RWPE2 (cell line): ENCODE measurements at regions not wholly inside any gene's neighbourhood (a gene's known extent, or its start where the extent isn't known, plus 50 kb on each side); places are given as distances from the start of the nearest gene placed in this dataset.

Source experiments
- ATAC-seq: fragments of 200-7000 bp; cut with Tn5 transposase; 3 replicates; pipeline ENCODE4 v1.9.1; 2021; ENCODE audit warnings: low read depth
- DNase-seq: peaks from one replicate; pipeline ENCODE4 v3.0.0-alpha.2; 2020; ENCODE audit warnings: low spot score
- H3K27ac ChIP-seq: fragments of 450-650 bp; 2 replicates; pipeline ENCODE4 v1.5.1; 2017; ENCODE audit warnings: mild to moderate bottlenecking; ENCODE audit not compliant: poor library complexity, severe bottlenecking
- H3K27me3 ChIP-seq: fragments of 250-450 bp; sonication (Bioruptor Pico); 2 replicates; pipeline ENCODE4 v1.5.1; 2021; ENCODE audit warnings: mild to moderate bottlenecking, moderate library complexity; ENCODE audit not compliant: insufficient read depth, poor library complexity, severe bottlenecking
- H3K36me3 ChIP-seq: fragments of 250-450 bp; sonication (Bioruptor Pico); 2 replicates; pipeline ENCODE4 v1.5.1; 2020; ENCODE audit warnings: low read depth, mild to moderate bottlenecking, moderate library complexity
- H3K4me1 ChIP-seq: fragments of 250-450 bp; sonication (Bioruptor Pico); 2 replicates; pipeline ENCODE4 v1.5.1; 2021; ENCODE audit warnings: mild to moderate bottlenecking, moderate library complexity; ENCODE audit not compliant: insufficient read depth, poor library complexity, severe bottlenecking
- H3K4me3 ChIP-seq: fragments of 250-450 bp; sonication (Bioruptor Pico); 2 replicates; pipeline ENCODE4 v1.5.1; 2021; ENCODE audit warnings: mild to moderate bottlenecking, moderate library complexity; ENCODE audit not compliant: severe bottlenecking
- H3K9me3 ChIP-seq: fragments of 250-450 bp; sonication (Bioruptor Pico); 2 replicates; pipeline ENCODE4 v1.5.1; 2021; ENCODE audit warnings: mild to moderate bottlenecking, moderate library complexity; ENCODE audit not compliant: severe bottlenecking
- TF ChIP-seq, protein P1 (sequence below): fragments of 450-650 bp; IDR thresholded peaks from one replicate; pipeline ENCODE4 v1.5.1; 2017; ENCODE audit warnings: mild to moderate bottlenecking, moderate library complexity; ENCODE audit not compliant: poor library complexity, severe bottlenecking

DNA sequence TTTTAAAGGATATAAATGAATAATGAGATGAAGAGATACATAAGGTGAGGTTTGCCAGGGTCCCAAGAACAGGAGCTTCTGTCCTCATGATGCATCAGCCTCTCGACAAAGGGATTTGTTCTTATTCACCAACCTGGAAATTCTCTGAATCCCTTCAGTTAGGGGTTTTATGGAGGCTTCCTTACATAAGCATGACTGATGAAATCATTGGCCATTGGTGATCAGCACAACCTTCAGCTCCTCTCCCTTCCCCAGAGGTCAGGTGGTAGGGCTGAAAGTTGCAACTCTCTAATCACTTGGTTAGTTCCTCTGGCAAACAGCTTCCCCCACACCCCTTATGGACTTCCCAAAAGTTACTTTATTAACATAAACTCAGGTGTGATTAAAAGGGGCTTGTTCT is 222.0 kb downstream of the SPRY1 start:
- no peaks in the 10 kb centered on the region for H3K27me3 ChIP-seq
- H3K9me3 ChIP-seq = no peaks in the 10 kb centered on the region
- ATAC-seq (no peak), DNase-seq (no peak)
- H3K36me3 ChIP-seq = no peaks in the 10 kb centered on the region
- H3K4me3 ChIP-seq = no peak overlapping the region
- no peaks in the 10 kb centered on the region for H3K4me1 ChIP-seq
- H3K27ac ChIP-seq = no peak overlapping the region
- TF ChIP-seq, protein P1, sequence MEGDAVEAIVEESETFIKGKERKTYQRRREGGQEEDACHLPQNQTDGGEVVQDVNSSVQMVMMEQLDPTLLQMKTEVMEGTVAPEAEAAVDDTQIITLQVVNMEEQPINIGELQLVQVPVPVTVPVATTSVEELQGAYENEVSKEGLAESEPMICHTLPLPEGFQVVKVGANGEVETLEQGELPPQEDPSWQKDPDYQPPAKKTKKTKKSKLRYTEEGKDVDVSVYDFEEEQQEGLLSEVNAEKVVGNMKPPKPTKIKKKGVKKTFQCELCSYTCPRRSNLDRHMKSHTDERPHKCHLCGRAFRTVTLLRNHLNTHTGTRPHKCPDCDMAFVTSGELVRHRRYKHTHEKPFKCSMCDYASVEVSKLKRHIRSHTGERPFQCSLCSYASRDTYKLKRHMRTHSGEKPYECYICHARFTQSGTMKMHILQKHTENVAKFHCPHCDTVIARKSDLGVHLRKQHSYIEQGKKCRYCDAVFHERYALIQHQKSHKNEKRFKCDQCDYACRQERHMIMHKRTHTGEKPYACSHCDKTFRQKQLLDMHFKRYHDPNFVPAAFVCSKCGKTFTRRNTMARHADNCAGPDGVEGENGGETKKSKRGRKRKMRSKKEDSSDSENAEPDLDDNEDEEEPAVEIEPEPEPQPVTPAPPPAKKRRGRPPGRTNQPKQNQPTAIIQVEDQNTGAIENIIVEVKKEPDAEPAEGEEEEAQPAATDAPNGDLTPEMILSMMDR = no peak

DNA sequence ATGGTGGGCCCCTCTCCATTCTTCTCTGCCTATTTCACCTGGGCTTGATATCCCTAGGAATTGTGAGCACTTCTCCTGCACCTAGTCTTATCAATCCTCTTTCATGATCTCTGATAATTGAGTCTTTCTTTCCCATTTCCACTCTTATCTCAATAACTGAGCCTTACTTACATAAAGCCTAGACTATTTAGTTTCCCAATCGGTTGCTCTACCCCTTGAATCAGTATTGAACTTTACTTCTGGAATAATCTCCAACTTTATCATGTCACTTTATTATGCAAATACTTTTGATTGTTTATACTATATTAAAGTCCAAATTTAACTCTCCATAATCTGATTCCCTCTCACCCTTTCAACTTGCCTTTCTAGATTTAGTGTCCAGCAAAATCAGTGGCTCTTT is 222.7 kb downstream of the SPRY1 start:
- Histone ChIP-seq H3K36me3 (no peaks in the 10 kb centered on the region), H3K27ac (no peak overlapping the region), H3K9me3 (no peaks in the 10 kb centered on the region), H3K27me3 (no peaks in the 10 kb centered on the region), H3K4me3 (no peak overlapping the region), H3K4me1 (no peaks in the 10 kb centered on the region)
- TF ChIP-seq, protein P1 = no peak
- DNase-seq = no peak
- ATAC-seq = no peak

DNA sequence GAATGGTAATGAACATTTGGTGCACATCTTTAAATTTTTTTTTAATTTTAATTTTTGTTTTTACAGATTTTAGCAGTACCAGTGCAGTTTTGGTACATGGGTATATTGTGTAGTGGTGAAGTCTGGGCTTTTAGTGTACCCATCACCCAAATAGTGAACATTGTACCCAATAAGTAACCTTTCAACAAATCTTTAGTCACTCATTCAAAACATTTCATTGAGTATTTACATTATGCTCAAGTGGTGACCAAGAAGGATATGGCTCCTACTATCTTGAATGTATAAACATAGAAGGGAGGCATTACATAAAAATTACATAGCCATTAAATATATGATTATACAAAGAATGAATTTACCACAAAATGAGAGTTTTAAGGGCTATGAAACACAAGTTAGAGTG is 223.3 kb downstream of the SPRY1 start:
- Histone ChIP-seq H3K4me1 (no peaks in the 10 kb centered on the region), H3K27ac (no peak overlapping the region)

DNA sequence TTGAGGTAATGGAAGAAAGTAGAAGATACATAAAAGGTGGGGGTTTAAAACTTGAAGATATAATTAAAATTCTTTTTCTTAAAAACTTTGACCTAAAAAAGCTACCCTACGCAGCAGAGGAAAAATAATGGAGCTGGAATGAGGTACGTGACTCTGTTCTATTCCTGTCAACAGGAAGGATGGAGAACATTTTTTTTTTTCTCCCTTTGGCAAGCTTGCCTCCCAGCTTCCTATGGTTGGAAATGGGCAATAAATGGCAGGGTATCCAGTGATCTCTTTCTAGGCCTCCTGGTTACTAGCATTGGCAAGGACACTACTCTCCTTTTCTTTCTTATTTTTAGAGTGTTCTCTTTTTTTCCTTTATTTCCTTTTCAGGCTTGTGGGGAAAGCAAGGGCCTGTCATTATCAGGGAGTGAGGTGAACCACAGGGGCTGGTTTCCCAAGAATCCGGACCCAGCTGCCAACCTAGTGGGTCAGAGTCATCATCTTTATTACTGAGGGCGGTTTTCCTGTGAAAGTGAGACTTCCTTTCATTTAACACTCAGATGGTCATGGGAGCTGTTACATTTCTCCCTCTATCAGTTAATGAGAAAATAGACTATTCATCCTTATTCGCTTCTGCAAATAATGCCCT is 224.6 kb downstream of the SPRY1 start:
- no peaks in the 10 kb centered on the region for H3K27me3 ChIP-seq
- no peak for ATAC-seq
- TF ChIP-seq, protein P1 = no peak
- no peak overlapping the region for H3K27ac ChIP-seq
- no peak for DNase-seq
- H3K4me3 ChIP-seq = no peak overlapping the region
- H3K4me1 ChIP-seq = no peaks in the 10 kb centered on the region
- no peaks in the 10 kb centered on the region for H3K36me3 ChIP-seq
- H3K9me3 ChIP-seq = no peaks in the 10 kb centered on the region

More for the DNA sequence above, 223.3 kb downstream of the SPRY1 start:
- DNase-seq (no peak), ATAC-seq (no peak)
- H3K36me3 ChIP-seq = no peaks in the 10 kb centered on the region
- H3K27me3 ChIP-seq = no peaks in the 10 kb centered on the region
- H3K9me3 ChIP-seq = no peaks in the 10 kb centered on the region
- TF ChIP-seq, protein P1 = no peak
- no peak overlapping the region for H3K4me3 ChIP-seq

DNA sequence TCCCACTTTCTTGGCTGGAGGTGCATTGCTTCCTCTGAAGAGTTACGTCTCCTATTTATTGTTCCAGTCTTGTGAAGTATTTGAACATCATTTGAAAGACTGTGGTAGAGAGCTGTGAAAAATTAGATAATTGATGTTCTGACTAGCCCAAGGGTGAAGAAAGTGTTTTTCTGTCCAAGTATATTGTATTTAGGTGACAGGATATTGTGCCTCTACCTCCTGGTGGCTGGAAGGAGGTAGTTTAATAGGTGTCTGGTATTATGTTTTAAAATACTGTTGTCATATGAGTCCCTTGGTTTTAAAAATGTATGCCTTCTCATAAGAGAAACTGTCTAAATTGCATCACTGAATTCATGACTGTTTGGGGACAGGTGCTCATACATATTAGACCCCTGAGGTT is 226.0 kb downstream of the SPRY1 start:
- ATAC-seq (no peak), DNase-seq (no peak)
- no peaks in the 10 kb centered on the region for H3K36me3 ChIP-seq
- H3K9me3 ChIP-seq = no peaks in the 10 kb centered on the region
- no peak overlapping the region for H3K27ac ChIP-seq
- H3K4me3 ChIP-seq = no peak overlapping the region
- H3K4me1 ChIP-seq = no peaks in the 10 kb centered on the region
- H3K27me3 ChIP-seq = no peaks in the 10 kb centered on the region
- TF ChIP-seq, protein P1 = no peak
